ENCODE measurements at regions not wholly inside any gene's neighbourhood (a gene's known extent, or its start where the extent isn't known, plus 50 kb on each side); places are given as distances from the start of the nearest gene placed in this dataset.

GRCh38 chr3:176839466-176839865 lies 357.8 kb downstream of the TBL1XR1 start:
- TF ChIP-seq POLR2A (IDR thresholded peaks at IDR 0.05) (no peak), CTCF (IDR thresholded peaks at IDR 0.05) (no peak)
